Heart left ventricle (tissue), 13 donors: ENCODE measurements at regions not wholly inside any gene's neighbourhood (a gene's known extent, or its start where the extent isn't known, plus 50 kb on each side); places are given as distances from the start of the nearest gene placed in this dataset.

Experiments used
- POLR2A ChIP-seq, 2 donors: fragments of 450-650 bp; IDR thresholded peaks; one replicate each; pipeline ENCODE4 v1.6.1; 2017; ENCODE audit warnings: antibody characterized with exemption in 2 of 2, mild to moderate bottlenecking in 2 of 2, moderate library complexity in 2 of 2
- TF ChIP-seq, protein P1 (sequence below), 12 donors: fragments of 200-600 bp; sonication (generic) in 4 of 12; IDR thresholded peaks; one replicate each; pipeline versions ENCODE4 v1.5.0 to v1.8.0; 2018 to 2022; ENCODE audit warnings: antibody characterized with exemption in 12 of 12, mild to moderate bottlenecking in 5 of 12
- donor health status: ischemic (EF 13 %, LVEDD 7.1; RV severe dilation, severe dysfunction).
- donor health status: DM: no; HTN: yes; CAD: no.
- donor health status: DM: no; HTN: no; CAD: no.
- donor health status: ischemic (EF 25% LVEDD 6.9; RV normal size, moderate dysfunction).
- donor health status: ischemic (EF 25% LVEDD 5.7; RV mildly dilated, moderate dysfunction).
- donor health status: ischemic (EF 35%, LVEDD 5.7; RV mildly dilated, moderate dysfunction).
- donor health status: nonischemic (EF 11% LVEDD 7.7; RV severe dilation, severe dysfunction).
- donor health status: DM: yes; HTN: yes; CAD: no.
- donor health status: PGD.
- donor health status: ischemic (EF 29% LVEDD 5.4; RV normal size, mild dysfunction).
- donor health status: nonischemic (EF 23%, LVEDD 6.1; RV moderate dilation, normal function).

GRCh38 chr12:59004456-59004855 lies 84.2 kb upstream of the LRIG3 start:
- TF ChIP-seq, protein P1, sequence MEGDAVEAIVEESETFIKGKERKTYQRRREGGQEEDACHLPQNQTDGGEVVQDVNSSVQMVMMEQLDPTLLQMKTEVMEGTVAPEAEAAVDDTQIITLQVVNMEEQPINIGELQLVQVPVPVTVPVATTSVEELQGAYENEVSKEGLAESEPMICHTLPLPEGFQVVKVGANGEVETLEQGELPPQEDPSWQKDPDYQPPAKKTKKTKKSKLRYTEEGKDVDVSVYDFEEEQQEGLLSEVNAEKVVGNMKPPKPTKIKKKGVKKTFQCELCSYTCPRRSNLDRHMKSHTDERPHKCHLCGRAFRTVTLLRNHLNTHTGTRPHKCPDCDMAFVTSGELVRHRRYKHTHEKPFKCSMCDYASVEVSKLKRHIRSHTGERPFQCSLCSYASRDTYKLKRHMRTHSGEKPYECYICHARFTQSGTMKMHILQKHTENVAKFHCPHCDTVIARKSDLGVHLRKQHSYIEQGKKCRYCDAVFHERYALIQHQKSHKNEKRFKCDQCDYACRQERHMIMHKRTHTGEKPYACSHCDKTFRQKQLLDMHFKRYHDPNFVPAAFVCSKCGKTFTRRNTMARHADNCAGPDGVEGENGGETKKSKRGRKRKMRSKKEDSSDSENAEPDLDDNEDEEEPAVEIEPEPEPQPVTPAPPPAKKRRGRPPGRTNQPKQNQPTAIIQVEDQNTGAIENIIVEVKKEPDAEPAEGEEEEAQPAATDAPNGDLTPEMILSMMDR (IDR thresholded peaks at IDR 0.05), result no peak
- no peak for TF ChIP-seq POLR2A (IDR thresholded peaks at IDR 0.05)
